GM12874 (cell line): ENCODE measurements at regions not wholly inside any gene's neighbourhood (a gene's known extent, or its start where the extent isn't known, plus 50 kb on each side); places are given as distances from the start of the nearest gene placed in this dataset.

Experiments used
- TF ChIP-seq, protein P1 (sequence below): IDR thresholded peaks from 2 replicates; pipeline ENCODE4 v1.5.1; 2011; ENCODE audit warnings: low read depth, mild to moderate bottlenecking, control low read depth, low read length, moderate library complexity; ENCODE audit not compliant: insufficient read depth

DNA sequence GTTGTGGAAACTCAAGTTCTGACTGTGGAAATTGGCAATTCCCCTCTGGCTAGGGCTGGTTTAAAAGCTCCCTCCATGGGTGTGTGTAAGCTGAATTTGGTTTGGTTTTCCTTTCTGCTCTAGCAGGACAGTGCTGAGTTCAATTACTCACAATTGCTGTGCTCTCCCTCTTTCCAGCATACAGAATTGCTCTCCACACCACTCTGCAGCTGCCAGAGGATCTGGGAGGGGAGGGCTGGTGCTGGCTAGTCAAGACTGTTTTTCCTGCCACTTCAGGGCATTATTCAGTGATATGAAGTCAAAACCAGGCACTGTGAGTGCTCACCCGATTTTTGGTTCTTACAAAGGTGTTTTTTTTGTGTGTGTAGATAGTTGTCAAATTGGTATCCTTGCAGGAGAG is 336.9 kb upstream of the SLC24A2 start:
- TF ChIP-seq, protein P1, sequence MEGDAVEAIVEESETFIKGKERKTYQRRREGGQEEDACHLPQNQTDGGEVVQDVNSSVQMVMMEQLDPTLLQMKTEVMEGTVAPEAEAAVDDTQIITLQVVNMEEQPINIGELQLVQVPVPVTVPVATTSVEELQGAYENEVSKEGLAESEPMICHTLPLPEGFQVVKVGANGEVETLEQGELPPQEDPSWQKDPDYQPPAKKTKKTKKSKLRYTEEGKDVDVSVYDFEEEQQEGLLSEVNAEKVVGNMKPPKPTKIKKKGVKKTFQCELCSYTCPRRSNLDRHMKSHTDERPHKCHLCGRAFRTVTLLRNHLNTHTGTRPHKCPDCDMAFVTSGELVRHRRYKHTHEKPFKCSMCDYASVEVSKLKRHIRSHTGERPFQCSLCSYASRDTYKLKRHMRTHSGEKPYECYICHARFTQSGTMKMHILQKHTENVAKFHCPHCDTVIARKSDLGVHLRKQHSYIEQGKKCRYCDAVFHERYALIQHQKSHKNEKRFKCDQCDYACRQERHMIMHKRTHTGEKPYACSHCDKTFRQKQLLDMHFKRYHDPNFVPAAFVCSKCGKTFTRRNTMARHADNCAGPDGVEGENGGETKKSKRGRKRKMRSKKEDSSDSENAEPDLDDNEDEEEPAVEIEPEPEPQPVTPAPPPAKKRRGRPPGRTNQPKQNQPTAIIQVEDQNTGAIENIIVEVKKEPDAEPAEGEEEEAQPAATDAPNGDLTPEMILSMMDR: no peak

- TF ChIP-seq, protein P1: no peak
Measured at GRCh38 chr9:20119566-20119965, 330.7 kb upstream of the SLC24A2 start.

DNA sequence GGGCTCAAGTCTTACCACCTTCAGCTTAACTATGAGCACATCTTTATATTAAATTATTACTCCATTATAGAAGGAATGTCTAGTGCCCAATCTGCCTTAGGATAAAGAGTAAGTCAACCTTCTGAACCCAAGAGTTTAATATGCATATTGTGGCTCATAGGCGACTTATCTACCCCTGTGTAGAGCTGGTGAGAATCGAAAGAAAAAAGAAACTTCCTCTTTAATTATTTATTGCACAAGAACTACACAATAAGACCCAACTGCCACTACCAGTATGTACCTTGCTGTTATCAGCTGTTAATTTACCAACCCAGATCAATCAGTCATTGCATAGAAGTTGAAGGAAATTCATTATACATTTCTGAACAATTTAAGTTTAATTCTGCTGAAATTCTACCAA is 329.1 kb upstream of the SLC24A2 start:
- TF ChIP-seq, protein P1: no peak

GRCh38 chr9:20117482-20117881 is 328.6 kb upstream of the SLC24A2 start:
- TF ChIP-seq, protein P1: no peak

- TF ChIP-seq, protein P1: no peak
Measured at GRCh38 chr9:20114974-20115373, 326.1 kb upstream of the SLC24A2 start.

- TF ChIP-seq, protein P1: no peak
Measured at GRCh38 chr9:20112205-20112783, 323.5 kb upstream of the SLC24A2 start.

GRCh38 chr9:20111173-20111843 is 322.5 kb upstream of the SLC24A2 start:
- TF ChIP-seq, protein P1: no peak
